C4-2B (cell line): ENCODE measurements at regions not wholly inside any gene's neighbourhood (a gene's known extent, or its start where the extent isn't known, plus 50 kb on each side); places are given as distances from the start of the nearest gene placed in this dataset.

Experiments
- CTCF ChIP-seq: fragments of 450-650 bp; conservative IDR thresholded peaks from 2 replicates; pipeline ENCODE4 v1.5.1; 2017; ENCODE audit warnings: mild to moderate bottlenecking
- ZFX ChIP-seq: fragments of 450-650 bp; IDR thresholded peaks from 2 replicates; pipeline ENCODE4 v1.6.1; 2017

- TF ChIP-seq CTCF: no peak
- no peak for TF ChIP-seq ZFX
Measured at GRCh38 chr1:121558514-121558913, 373.7 kb downstream of the SRGAP2C start.
